ENCODE measurements at regions not wholly inside any gene's neighbourhood (a gene's known extent, or its start where the extent isn't known, plus 50 kb on each side); places are given as distances from the start of the nearest gene placed in this dataset.

DNA sequence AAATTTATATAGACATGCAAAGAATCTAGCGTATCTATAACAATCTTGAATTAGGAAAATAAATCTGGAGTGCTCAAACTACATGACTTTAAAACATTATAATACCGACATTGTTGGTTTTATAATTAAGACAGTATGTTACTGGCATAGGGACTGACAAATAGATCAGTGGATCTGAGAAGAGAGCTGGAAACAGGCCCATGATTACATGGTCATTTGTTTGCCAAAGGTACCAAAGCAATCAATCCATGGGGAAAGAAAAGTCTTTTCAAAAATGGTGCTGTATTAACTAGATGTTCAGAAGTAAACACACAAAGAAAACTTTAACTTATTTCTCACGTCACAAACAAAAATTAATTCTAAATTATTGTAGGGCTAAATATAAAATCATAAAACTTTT lies 124.2 kb downstream of the BCL2L11 start:
- Mint-ChIP-seq H3K9me3 (no peaks in the 10 kb centered on the region), H3K27me3 (ENCODE audit: low read depth) (no peaks in the 10 kb centered on the region), H3K4me1 (no peaks in the 10 kb centered on the region), H3K36me3 (ENCODE audit: low read depth) (no peaks in the 10 kb centered on the region), H3K27ac (ENCODE audit: unreplicated experiment) (no peak overlapping the region), H3K4me3 (no peak overlapping the region)
- DNase-seq (ENCODE audit: low read depth, low spot score) = no peak
- TF ChIP-seq, protein P1, sequence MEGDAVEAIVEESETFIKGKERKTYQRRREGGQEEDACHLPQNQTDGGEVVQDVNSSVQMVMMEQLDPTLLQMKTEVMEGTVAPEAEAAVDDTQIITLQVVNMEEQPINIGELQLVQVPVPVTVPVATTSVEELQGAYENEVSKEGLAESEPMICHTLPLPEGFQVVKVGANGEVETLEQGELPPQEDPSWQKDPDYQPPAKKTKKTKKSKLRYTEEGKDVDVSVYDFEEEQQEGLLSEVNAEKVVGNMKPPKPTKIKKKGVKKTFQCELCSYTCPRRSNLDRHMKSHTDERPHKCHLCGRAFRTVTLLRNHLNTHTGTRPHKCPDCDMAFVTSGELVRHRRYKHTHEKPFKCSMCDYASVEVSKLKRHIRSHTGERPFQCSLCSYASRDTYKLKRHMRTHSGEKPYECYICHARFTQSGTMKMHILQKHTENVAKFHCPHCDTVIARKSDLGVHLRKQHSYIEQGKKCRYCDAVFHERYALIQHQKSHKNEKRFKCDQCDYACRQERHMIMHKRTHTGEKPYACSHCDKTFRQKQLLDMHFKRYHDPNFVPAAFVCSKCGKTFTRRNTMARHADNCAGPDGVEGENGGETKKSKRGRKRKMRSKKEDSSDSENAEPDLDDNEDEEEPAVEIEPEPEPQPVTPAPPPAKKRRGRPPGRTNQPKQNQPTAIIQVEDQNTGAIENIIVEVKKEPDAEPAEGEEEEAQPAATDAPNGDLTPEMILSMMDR (conservative IDR thresholded peaks at IDR 0.05) = no peak

DNA sequence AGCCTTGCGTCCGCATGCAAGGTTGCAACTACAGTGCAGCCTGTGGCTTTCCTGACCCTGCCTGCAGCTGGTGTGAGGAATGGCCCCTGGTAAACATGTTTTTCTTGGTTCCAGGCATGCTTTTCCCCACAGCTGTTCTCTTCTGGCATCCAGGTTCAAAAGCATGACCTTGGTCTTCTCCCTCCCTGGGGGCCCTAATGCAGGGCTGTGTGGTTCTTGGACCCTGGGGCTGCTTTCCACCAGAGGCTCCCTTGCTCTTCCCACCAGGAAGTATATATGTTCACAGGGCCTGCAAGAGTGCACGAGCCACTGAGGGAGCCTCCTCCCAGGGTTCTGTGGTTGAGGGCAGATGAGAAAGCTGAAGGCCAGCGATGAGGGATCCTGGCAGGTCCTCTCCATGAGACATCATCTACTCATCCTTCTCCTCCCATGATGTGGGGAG lies 125.9 kb downstream of the BCL2L11 start:
- TF ChIP-seq, protein P1 (conservative IDR thresholded peaks at IDR 0.05) = no peak
- Mint-ChIP-seq H3K27ac (ENCODE audit: unreplicated experiment) (no peak overlapping the region), H3K4me1 (no peaks in the 10 kb centered on the region), H3K27me3 (ENCODE audit: low read depth) (no peaks in the 10 kb centered on the region), H3K36me3 (ENCODE audit: low read depth) (peaks cover 5% of the 10 kb centered on the region), H3K4me3 (no peak overlapping the region), H3K9me3 (peaks cover 5% of the 10 kb centered on the region)
- no peak for DNase-seq (ENCODE audit: low read depth, low spot score)

DNA sequence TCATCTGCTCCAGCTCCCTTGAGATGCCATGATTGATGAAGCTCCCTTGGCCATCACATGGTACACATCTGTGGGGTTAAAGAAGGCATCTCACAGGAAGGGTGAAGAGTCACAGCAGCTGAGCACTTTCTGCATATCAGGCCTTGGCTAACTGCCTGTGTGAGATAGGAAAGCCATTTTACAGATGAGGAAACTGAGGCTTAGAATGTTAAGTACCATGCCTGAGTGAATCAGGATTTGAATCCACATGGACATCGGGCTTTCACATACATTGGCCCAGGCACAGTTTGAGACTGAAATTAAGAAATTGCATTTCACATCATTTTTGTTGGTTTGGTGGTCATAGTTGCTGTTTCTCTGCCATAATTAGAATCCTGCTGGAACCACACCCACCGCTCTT lies 126.8 kb downstream of the BCL2L11 start:
- H3K9me3 Mint-ChIP-seq = peaks cover 8% of the 10 kb centered on the region
- peaks cover 8% of the 10 kb centered on the region for H3K36me3 Mint-ChIP-seq (ENCODE audit: low read depth)
- TF ChIP-seq, protein P1 (conservative IDR thresholded peaks at IDR 0.05) = no peak
- no peak for DNase-seq (ENCODE audit: low read depth, low spot score)
- H3K27ac Mint-ChIP-seq (ENCODE audit: unreplicated experiment) = no peak overlapping the region
- no peaks in the 10 kb centered on the region for H3K27me3 Mint-ChIP-seq (ENCODE audit: low read depth)
- no peak overlapping the region for H3K4me3 Mint-ChIP-seq
- no peaks in the 10 kb centered on the region for H3K4me1 Mint-ChIP-seq

DNA sequence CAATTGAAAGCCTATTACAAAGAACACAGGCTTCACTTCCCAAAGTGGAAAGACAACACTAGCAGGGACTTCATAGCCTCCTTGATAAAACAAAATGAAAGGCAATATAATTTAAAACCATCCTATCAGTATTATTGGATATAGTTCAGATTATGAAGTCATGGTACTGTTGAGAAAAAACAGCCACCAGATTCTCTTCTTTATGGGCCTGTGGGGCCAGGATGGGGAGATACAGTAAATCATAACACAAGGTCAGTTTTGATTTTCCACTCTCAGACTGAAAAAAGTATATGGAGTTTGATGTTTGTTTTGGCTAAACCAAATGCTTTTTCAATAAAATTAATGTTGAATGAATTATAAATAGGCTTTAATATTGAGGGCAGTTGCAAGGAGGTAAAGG lies 129.1 kb downstream of the BCL2L11 start:
- Mint-ChIP-seq H3K9me3 (peaks cover 8% of the 10 kb centered on the region), H3K27me3 (ENCODE audit: low read depth) (no peaks in the 10 kb centered on the region), H3K4me1 (no peaks in the 10 kb centered on the region), H3K27ac (ENCODE audit: unreplicated experiment) (no peak overlapping the region), H3K36me3 (ENCODE audit: low read depth) (peaks cover 8% of the 10 kb centered on the region), H3K4me3 (no peak overlapping the region)
- TF ChIP-seq, protein P1 (conservative IDR thresholded peaks at IDR 0.05) = no peak
- no peak for DNase-seq (ENCODE audit: low read depth, low spot score)

DNA sequence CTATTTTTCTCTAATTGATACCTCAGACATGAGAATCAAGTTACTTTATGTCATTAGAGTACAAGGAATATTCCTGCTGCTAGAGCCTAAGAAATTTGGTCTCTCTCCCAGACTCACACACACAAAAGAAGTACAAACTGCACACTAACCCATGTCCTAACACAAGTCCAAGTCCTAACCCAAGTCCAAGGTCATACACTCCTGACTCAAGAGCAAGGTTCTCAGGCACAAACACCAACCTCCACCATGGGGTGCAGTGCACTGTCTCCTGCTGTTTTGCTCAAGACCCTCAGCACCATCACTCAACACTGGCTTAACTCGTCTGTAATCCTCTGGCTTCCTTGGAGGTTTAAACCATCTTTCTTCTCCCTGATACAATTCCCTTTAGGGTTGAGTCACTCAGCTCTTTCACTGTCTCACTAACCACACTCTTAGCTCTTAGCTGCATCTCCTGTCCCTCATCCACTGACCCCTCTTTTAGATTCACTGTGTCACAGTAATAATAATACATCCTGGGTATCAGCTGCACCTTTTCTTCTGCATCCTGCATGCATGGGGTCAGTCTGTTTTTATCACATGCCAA lies 129.8 kb downstream of the BCL2L11 start:
- no peak for DNase-seq (ENCODE audit: low read depth, low spot score)
- Mint-ChIP-seq H3K4me1 (no peaks in the 10 kb centered on the region), H3K4me3 (no peak overlapping the region)

More for the DNA sequence above, 129.8 kb downstream of the BCL2L11 start:
- Mint-ChIP-seq H3K36me3 (ENCODE audit: low read depth) (peaks cover 8% of the 10 kb centered on the region), H3K9me3 (peaks cover 8% of the 10 kb centered on the region), H3K27ac (ENCODE audit: unreplicated experiment) (no peak overlapping the region), H3K27me3 (ENCODE audit: low read depth) (no peaks in the 10 kb centered on the region)
- TF ChIP-seq, protein P1 (conservative IDR thresholded peaks at IDR 0.05) = no peak

Measured in neural crest cell (in vitro differentiated cells).